ENCODE measurements at regions not wholly inside any gene's neighbourhood (a gene's known extent, or its start where the extent isn't known, plus 50 kb on each side); places are given as distances from the start of the nearest gene placed in this dataset.

DNA sequence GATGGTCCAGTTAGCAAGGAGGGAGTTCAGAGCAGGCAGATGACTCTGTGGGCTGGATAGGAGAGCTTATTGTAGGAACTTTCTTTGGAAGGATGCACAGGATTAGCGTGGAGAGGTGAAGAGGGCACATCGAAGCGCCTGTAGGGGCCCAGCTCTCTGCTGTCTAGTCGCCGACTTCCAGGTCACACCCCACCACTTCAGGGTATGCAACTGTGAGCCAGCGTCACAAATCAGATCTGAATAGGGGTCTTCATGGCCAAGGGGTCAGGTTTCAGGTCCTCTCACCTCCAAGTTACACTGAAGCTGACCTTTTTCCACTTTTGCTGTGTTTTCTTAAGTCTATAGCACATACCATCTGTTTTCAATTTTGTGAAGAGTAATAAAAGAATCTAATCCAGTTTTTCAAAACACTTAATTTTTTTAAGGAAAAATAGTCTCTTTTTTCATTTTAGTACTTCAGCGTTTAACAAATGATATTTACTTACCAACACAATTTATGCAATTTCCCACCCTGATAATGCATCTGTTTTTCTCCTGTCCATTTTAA is 364.2 kb upstream of the CLINT1 start:
- POLR2A ChIA-PET, result no interaction called here

DNA sequence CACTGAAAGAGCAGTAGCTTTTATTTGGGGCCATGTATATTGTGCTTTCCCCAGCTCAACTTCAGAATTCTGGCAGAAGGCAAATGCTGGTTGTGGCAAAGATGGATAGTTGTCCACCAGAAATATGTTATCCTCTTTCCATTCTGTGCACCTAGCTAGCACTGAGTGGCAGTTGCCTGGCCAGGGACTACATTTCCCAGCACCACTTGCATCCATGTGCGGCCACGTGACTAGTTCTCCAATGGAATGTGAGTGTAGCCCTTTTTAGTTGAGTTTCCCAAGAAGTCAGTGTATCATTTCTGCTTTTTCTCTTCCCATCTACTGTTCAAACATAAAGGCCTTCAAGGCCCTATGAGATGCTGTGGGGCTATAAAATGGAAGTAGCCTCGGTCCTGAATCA is 354.0 kb upstream of the CLINT1 start:
- intact Hi-C loops (cut with DNase I, micrococcal nuclease), result no loop called here
- Mint-ChIP-seq H3K27me3 (no peaks in the 10 kb centered on the region), H3K4me3 (no peak overlapping the region), H3K27ac (no peak overlapping the region), H3K4me1 (ENCODE audit: low read depth) (no peaks in the 10 kb centered on the region), H3K36me3 (ENCODE audit: low read depth) (no peaks in the 10 kb centered on the region), H3K9me3 (peaks cover 4% of the 10 kb centered on the region)
- Histone ChIP-seq H3K27me3 (ENCODE audit: control insufficient read depth in 1 of 2, insufficient read depth in 2 of 2, low read length in 2 of 2) (no peaks in the 10 kb centered on the region), H3K27ac (ENCODE audit: low read depth in 1 of 2, low read length in 2 of 2) (no peak overlapping the region), H3K4me3 (ENCODE audit: low read length) (no peak overlapping the region), H3K9me3 (ENCODE audit: control insufficient read depth in 1 of 2, insufficient read depth in 1 of 2, low read length in 2 of 2) (no peaks in the 10 kb centered on the region), H3K4me1 (ENCODE audit: insufficient read depth, low read length) (no peaks in the 10 kb centered on the region), H3K36me3 (ENCODE audit: insufficient read depth, low read length) (no peaks in the 10 kb centered on the region)
- TF ChIP-seq, protein P1, sequence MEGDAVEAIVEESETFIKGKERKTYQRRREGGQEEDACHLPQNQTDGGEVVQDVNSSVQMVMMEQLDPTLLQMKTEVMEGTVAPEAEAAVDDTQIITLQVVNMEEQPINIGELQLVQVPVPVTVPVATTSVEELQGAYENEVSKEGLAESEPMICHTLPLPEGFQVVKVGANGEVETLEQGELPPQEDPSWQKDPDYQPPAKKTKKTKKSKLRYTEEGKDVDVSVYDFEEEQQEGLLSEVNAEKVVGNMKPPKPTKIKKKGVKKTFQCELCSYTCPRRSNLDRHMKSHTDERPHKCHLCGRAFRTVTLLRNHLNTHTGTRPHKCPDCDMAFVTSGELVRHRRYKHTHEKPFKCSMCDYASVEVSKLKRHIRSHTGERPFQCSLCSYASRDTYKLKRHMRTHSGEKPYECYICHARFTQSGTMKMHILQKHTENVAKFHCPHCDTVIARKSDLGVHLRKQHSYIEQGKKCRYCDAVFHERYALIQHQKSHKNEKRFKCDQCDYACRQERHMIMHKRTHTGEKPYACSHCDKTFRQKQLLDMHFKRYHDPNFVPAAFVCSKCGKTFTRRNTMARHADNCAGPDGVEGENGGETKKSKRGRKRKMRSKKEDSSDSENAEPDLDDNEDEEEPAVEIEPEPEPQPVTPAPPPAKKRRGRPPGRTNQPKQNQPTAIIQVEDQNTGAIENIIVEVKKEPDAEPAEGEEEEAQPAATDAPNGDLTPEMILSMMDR (IDR thresholded peaks at IDR 0.05), result no peak
- ATAC-seq (ENCODE audit: poor library complexity), result no peak
- no peak for DNase-seq
- ChIA-PET CTCF (no interaction called here), POLR2A (no interaction called here)

More for the DNA sequence above, 364.2 kb upstream of the CLINT1 start:
- H3K4me3 Mint-ChIP-seq, result no peak overlapping the region
- H3K27ac Mint-ChIP-seq, result no peak overlapping the region
- Histone ChIP-seq H3K27ac (ENCODE audit: low read depth in 1 of 2, low read length in 2 of 2) (no peak overlapping the region), H3K36me3 (ENCODE audit: insufficient read depth, low read length) (no peaks in the 10 kb centered on the region), H3K4me1 (ENCODE audit: insufficient read depth, low read length) (no peaks in the 10 kb centered on the region), H3K9me3 (ENCODE audit: control insufficient read depth in 1 of 2, insufficient read depth in 1 of 2, low read length in 2 of 2) (peaks cover 0 to 6% of the 10 kb centered on the region in 2 experiments), H3K27me3 (ENCODE audit: control insufficient read depth in 1 of 2, insufficient read depth in 2 of 2, low read length in 2 of 2) (peaks cover 0 to 3% of the 10 kb centered on the region in 2 experiments), H3K4me3 (ENCODE audit: low read length) (no peak overlapping the region)
- H3K27me3 Mint-ChIP-seq, result no peaks in the 10 kb centered on the region
- DNase-seq (no peak), ATAC-seq (ENCODE audit: poor library complexity) (no peak)
- no peaks in the 10 kb centered on the region for H3K36me3 Mint-ChIP-seq (ENCODE audit: low read depth)
- H3K9me3 Mint-ChIP-seq, result peaks cover 4% of the 10 kb centered on the region
- no peaks in the 10 kb centered on the region for H3K4me1 Mint-ChIP-seq (ENCODE audit: low read depth)
- TF ChIP-seq, protein P1 (IDR thresholded peaks at IDR 0.05), result no peak
- CTCF ChIA-PET, result no interaction called here
- intact Hi-C loops (cut with DNase I, micrococcal nuclease), result no loop called here

DNA sequence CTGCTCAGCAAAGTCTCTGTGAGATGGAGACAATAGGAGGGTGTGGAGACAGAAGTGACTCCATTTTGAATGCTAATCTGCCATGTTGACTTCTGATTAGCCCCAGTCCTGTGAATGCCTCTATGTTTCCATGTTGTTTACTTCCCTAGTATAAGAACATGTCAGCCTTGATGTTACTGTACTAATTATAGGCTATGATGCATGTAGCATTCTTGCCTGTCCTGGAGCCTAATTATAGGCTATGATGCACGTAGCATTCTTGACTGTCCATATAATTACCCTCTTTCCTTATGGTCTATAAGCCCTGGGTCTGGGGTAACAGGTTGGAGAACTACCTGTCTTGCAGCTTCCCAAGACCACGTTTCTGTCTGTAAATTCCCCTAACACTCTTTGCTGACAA is 353.3 kb upstream of the CLINT1 start:
- H3K27ac Mint-ChIP-seq, result no peak overlapping the region
- no peaks in the 10 kb centered on the region for H3K27me3 ChIP-seq (ENCODE audit: control insufficient read depth in 1 of 2, insufficient read depth in 2 of 2, low read length in 2 of 2)
- POLR2A ChIA-PET, result no interaction called here
- H3K36me3 Mint-ChIP-seq (ENCODE audit: low read depth), result no peaks in the 10 kb centered on the region
- H3K4me3 ChIP-seq (ENCODE audit: low read length), result no peak overlapping the region
- no peak for ATAC-seq (ENCODE audit: poor library complexity)
- no peaks in the 10 kb centered on the region for H3K4me1 Mint-ChIP-seq (ENCODE audit: low read depth)
- no peak overlapping the region for H3K27ac ChIP-seq (ENCODE audit: low read depth in 1 of 2, low read length in 2 of 2)
- no peaks in the 10 kb centered on the region for H3K9me3 ChIP-seq (ENCODE audit: control insufficient read depth in 1 of 2, insufficient read depth in 1 of 2, low read length in 2 of 2)
- peaks cover 4% of the 10 kb centered on the region for H3K9me3 Mint-ChIP-seq
- H3K4me1 ChIP-seq (ENCODE audit: insufficient read depth, low read length), result no peaks in the 10 kb centered on the region
- H3K27me3 Mint-ChIP-seq, result no peaks in the 10 kb centered on the region
- H3K4me3 Mint-ChIP-seq, result no peak overlapping the region
- TF ChIP-seq, protein P1 (IDR thresholded peaks at IDR 0.05), result no peak
- intact Hi-C loops (cut with DNase I, micrococcal nuclease), result no loop called here
- DNase-seq, result no peak
- no peaks in the 10 kb centered on the region for H3K36me3 ChIP-seq (ENCODE audit: insufficient read depth, low read length)
- CTCF ChIA-PET, result no interaction called here

All from CD4-positive, alpha-beta T cell (primary cell).